H1 (cell line): ENCODE measurements at regions not wholly inside any gene's neighbourhood (a gene's known extent, or its start where the extent isn't known, plus 50 kb on each side); places are given as distances from the start of the nearest gene placed in this dataset.

ENCODE experiments used
- CTCF ChIA-PET: fragments of 300-600 bp; sonication (Branson Sonifier 250); formaldehyde crosslinking; loops from one replicate; lab custom pipeline; 2021; ENCODE audit not compliant: partially characterized antibody; lab: Charles Lee
- POLR2A ChIA-PET: fragments of 300-600 bp; sonication (Branson Sonifier 250); formaldehyde crosslinking; loops from one replicate; lab custom pipeline; 2021; ENCODE audit warnings: inconsistent platforms; ENCODE audit not compliant: partially characterized antibody; lab: Charles Lee
- DNase-seq, 2 experiments: peaks; one replicate each; pipeline versions ENCODE4 v3.0.0 to v3.0.0-alpha.2; 2010 to 2022; ENCODE audit warnings: low spot score in 2 of 2, low read depth in 1 of 2, mixed read lengths in 1 of 2
- FAIRE-seq: peaks from 2 replicates; lab custom pipeline; 2011; peaks lifted over from hg19 to GRCh38; lab: Jason Lieb, UNC
- H2AFZ ChIP-seq: 2 replicates; pipeline ENCODE4 v1.8.1; 2012; ENCODE audit warnings: low read length, inconsistent platforms
- H2AK5ac ChIP-seq: 2 replicates; pipeline ENCODE4 v1.6.1; 2013; ENCODE audit warnings: low read depth, low read length
- H2BK120ac ChIP-seq: replicated peaks from 2 replicates; pipeline ENCODE3; 2013; ENCODE audit warnings: low read depth, low read length, inconsistent platforms
- H2BK12ac ChIP-seq: 2 replicates; pipeline ENCODE4 v1.6.1; 2013; ENCODE audit warnings: low read depth, low read length
- H2BK15ac ChIP-seq: 2 replicates; pipeline ENCODE4 v1.6.1; 2013; ENCODE audit warnings: low read length
- H2BK20ac ChIP-seq: 2 replicates; pipeline ENCODE4 v1.6.1; 2013; ENCODE audit warnings: low read length
- H2BK5ac ChIP-seq: 2 replicates; pipeline ENCODE4 v1.6.1; 2013; ENCODE audit warnings: low read depth, low read length
- H3K14ac ChIP-seq: 2 replicates; pipeline ENCODE4 v1.6.1; 2013; ENCODE audit warnings: inconsistent platforms; ENCODE audit not compliant: insufficient read length
- H3K18ac ChIP-seq: 2 replicates; pipeline ENCODE4 v1.6.1; 2013; ENCODE audit warnings: low read length; ENCODE audit errors: extremely low read depth
- H3K23ac ChIP-seq: 2 replicates; pipeline ENCODE4 v1.6.1; 2013; ENCODE audit warnings: inconsistent platforms; ENCODE audit not compliant: insufficient read length
- H3K23me2 ChIP-seq: 2 replicates; pipeline ENCODE4 v1.6.1; 2013; ENCODE audit warnings: low read depth, low read length
- H3K27ac ChIP-seq: 2 replicates; pipeline ENCODE4 v1.6.1; 2011; ENCODE audit warnings: low read depth, low read length, inconsistent platforms
- H3K27me3 ChIP-seq, 4 experiments: replicated peaks in 1 of 4; 1 replicate in 1 of 4; 2 replicates in 3 of 4; pipeline versions ENCODE4 v1.6.1 to v1.8.1; 2011 to 2013; ENCODE audit warnings: low read length in 3 of 4, mild to moderate bottlenecking in 3 of 4, inconsistent platforms in 2 of 4, mixed read lengths in 2 of 4, moderate library complexity in 1 of 4; ENCODE audit not compliant: control insufficient read depth in 3 of 4, insufficient read depth in 3 of 4; ENCODE audit errors: extremely low read depth in 1 of 4
- H3K36me3 ChIP-seq, 4 experiments: 2 replicates each; pipeline versions ENCODE4 v1.6.1 to v1.8.1; 2011 to 2013; ENCODE audit warnings: mild to moderate bottlenecking in 4 of 4, low read length in 3 of 4, moderate library complexity in 2 of 4, control low read depth in 1 of 4, inconsistent platforms in 1 of 4; ENCODE audit not compliant: insufficient read depth in 4 of 4, control insufficient read depth in 2 of 4
- H3K4ac ChIP-seq: replicated peaks from 2 replicates; pipeline ENCODE3; 2013; ENCODE audit warnings: low read length, low read depth, mixed read lengths, inconsistent platforms; ENCODE audit not compliant: insufficient read length
- H3K4me1 ChIP-seq, 4 experiments: replicated peaks in 1 of 4; 1 replicate in 1 of 4; 2 replicates in 3 of 4; pipeline versions ENCODE4 v1.6.1 to v1.8.1; 2011 to 2013; ENCODE audit warnings: low read length in 3 of 4, inconsistent platforms in 2 of 4, mixed read lengths in 1 of 4; ENCODE audit not compliant: insufficient read depth in 4 of 4, control insufficient read depth in 3 of 4
- H3K4me2 ChIP-seq, 2 experiments: 2 replicates each; pipeline versions ENCODE4 v1.6.1 to v1.8.1; 2011 to 2013; ENCODE audit warnings: low read depth in 2 of 2, low read length in 2 of 2, control low read depth in 1 of 2, inconsistent platforms in 1 of 2, mild to moderate bottlenecking in 1 of 2; ENCODE audit not compliant: insufficient read depth in 1 of 2
- H3K4me3 ChIP-seq, 4 experiments: fragments of 200-600, 300-600 bp in 1 of 4; sonication (generic), shearing (Covaris generic), sonication (Bioruptor Twin) in 1 of 4; 2 replicates each; pipeline versions ENCODE4 v1.5.1 to v1.8.1; 2011 to 2016; ENCODE audit warnings: low read length in 4 of 4, low read depth in 3 of 4, control low read depth in 2 of 4, inconsistent platforms in 2 of 4, mild to moderate bottlenecking in 2 of 4, mixed read lengths in 1 of 4, moderate library complexity in 1 of 4; ENCODE audit not compliant: insufficient read depth in 2 of 4; ENCODE audit errors: extremely low read depth in 1 of 4
- H3K56ac ChIP-seq: replicated peaks from 2 replicates; pipeline ENCODE3; 2013; ENCODE audit warnings: low read depth, mild to moderate bottlenecking, mixed read lengths, low read length, inconsistent platforms; ENCODE audit not compliant: insufficient read length
- H3K79me1 ChIP-seq: 2 replicates; pipeline ENCODE4 v1.6.1; 2013; ENCODE audit warnings: low read depth, low read length, control low read depth
- H3K79me2 ChIP-seq, 2 experiments: 2 replicates each; pipeline versions ENCODE4 v1.6.1 to v1.8.1; 2012 to 2013; ENCODE audit warnings: low read length in 2 of 2, mild to moderate bottlenecking in 2 of 2, inconsistent platforms in 1 of 2; ENCODE audit not compliant: insufficient read depth in 2 of 2, control insufficient read depth in 1 of 2
- H3K9ac ChIP-seq, 4 experiments: replicated peaks in 1 of 4; 1 replicate in 1 of 4; 2 replicates in 3 of 4; pipeline versions ENCODE4 v1.6.1 to v1.8.1; 2011 to 2013; ENCODE audit warnings: low read depth in 3 of 4, low read length in 3 of 4, control low read depth in 2 of 4, mild to moderate bottlenecking in 2 of 4, moderate library complexity in 2 of 4, inconsistent platforms in 1 of 4; ENCODE audit errors: extremely low read depth in 1 of 4
- H3K9me3 ChIP-seq, 2 experiments: 2 replicates each; pipeline versions ENCODE4 v1.6.1 to v1.8.1; 2012 to 2013; ENCODE audit warnings: mild to moderate bottlenecking in 2 of 2, moderate library complexity in 2 of 2, control low read depth in 1 of 2, inconsistent platforms in 1 of 2, low read depth in 1 of 2, low read length in 1 of 2, mixed read lengths in 1 of 2; ENCODE audit not compliant: insufficient read depth in 2 of 2
- H4K20me1 ChIP-seq, 2 experiments: replicated peaks in 1 of 2; 2 replicates each; pipeline versions ENCODE3 to v1.8.1; 2011 to 2013; ENCODE audit warnings: inconsistent platforms in 2 of 2, low read length in 2 of 2, mild to moderate bottlenecking in 1 of 2; ENCODE audit not compliant: insufficient read depth in 2 of 2, control insufficient read depth in 1 of 2
- H4K5ac ChIP-seq: 2 replicates; pipeline ENCODE4 v1.6.1; 2013; ENCODE audit warnings: low read length, low read depth, mixed read lengths, inconsistent platforms; ENCODE audit not compliant: insufficient read length
- H4K8ac ChIP-seq: 2 replicates; pipeline ENCODE4 v1.8.0; 2013; ENCODE audit warnings: mild to moderate bottlenecking, moderate library complexity, low read length, inconsistent platforms; ENCODE audit not compliant: insufficient read depth; ENCODE audit errors: extremely low read depth
- H4K91ac ChIP-seq: replicated peaks from 2 replicates; pipeline ENCODE3; 2013; ENCODE audit warnings: low read length, mixed read lengths, inconsistent platforms; ENCODE audit not compliant: insufficient read length
- CBX8 ChIP-seq: fragments of 300-800, 300-1000 bp; sonication (generic); IDR thresholded peaks from 2 replicates; pipeline ENCODE4 v1.7.1; 2016; ENCODE audit warnings: low read depth, low read length, borderline replicate concordance
- CHD2 ChIP-seq: IDR thresholded peaks from 2 replicates; pipeline ENCODE4 v1.6.1; 2012; ENCODE audit warnings: low read length, improper control_type of control experiment
- HDAC2 ChIP-seq, 2 experiments: fragments of 300-600 bp in 1 of 2; sonication (generic) in 1 of 2; IDR thresholded peaks; 2 replicates each; pipeline ENCODE4 v1.6.1; 2011 to 2012; ENCODE audit warnings: low read depth in 2 of 2, low read length in 2 of 2, mild to moderate bottlenecking in 2 of 2, moderate library complexity in 2 of 2, borderline replicate concordance in 1 of 2, inconsistent platforms in 1 of 2
- JUND ChIP-seq: IDR thresholded peaks from 2 replicates; pipeline ENCODE4 v1.6.1; 2011; ENCODE audit warnings: mild to moderate bottlenecking, improper control_type of control experiment, low read length
- RAD21 ChIP-seq, 2 experiments: IDR thresholded peaks in 1 of 2; conservative IDR thresholded peaks in 1 of 2; 2 replicates each; pipeline ENCODE4 v1.6.1; 2011; ENCODE audit warnings: low read depth in 2 of 2, low read length in 2 of 2, improper control_type of control experiment in 1 of 2, inconsistent platforms in 1 of 2, mild to moderate bottlenecking in 1 of 2, moderate library complexity in 1 of 2
- SAP30 ChIP-seq: fragments of 300-600 bp; sonication (generic); IDR thresholded peaks from 2 replicates; pipeline ENCODE4 v1.7.1; 2012; ENCODE audit warnings: low read length, moderate library complexity, mild to moderate bottlenecking, inconsistent platforms; ENCODE audit not compliant: insufficient read depth, insufficient replicate concordance
- SIN3A ChIP-seq, 2 experiments: IDR thresholded peaks in 1 of 2; conservative IDR thresholded peaks in 1 of 2; 2 replicates each; pipeline ENCODE4 v1.6.1; 2011 to 2012; ENCODE audit warnings: low read length in 2 of 2, improper control_type of control experiment in 1 of 2, low read depth in 1 of 2, mild to moderate bottlenecking in 1 of 2
- WGBS, 2 experiments: shearing (Covaris generic) in 1 of 2; methylation state at CpG; one replicate each; pipeline versions ENCODE4 v1.1.6 to v1.1.7; 2013 to 2015; ENCODE audit warnings: low lambda C conversion rate in 2 of 2, mixed read lengths in 2 of 2, inconsistent platforms in 1 of 2, low coverage in 1 of 2, missing lambda C conversion rate in 1 of 2; ENCODE audit not compliant: insufficient replicate concordance in 2 of 2, insufficient coverage in 1 of 2, insufficient read length in 1 of 2; ENCODE audit errors: extremely low coverage in 1 of 2, missing lambda C conversion rate in 1 of 2; 5-methylcytosine and 5-hydroxymethylcytosine counted together
- TF ChIP-seq, protein P1 (sequence below): IDR thresholded peaks from 2 replicates; pipeline ENCODE4 v1.6.1; 2012; ENCODE audit warnings: inconsistent platforms

GRCh38 chr1:98048244-98048643, 127.4 kb upstream of the DPYD start:
- Histone ChIP-seq H2BK15ac (no peak overlapping the region), H3K23ac (no peak overlapping the region), H3K23me2 (peaks cover 14% of the 10 kb centered on the region), H3K4me1 (peaks cover 2 to 13% (median 6%) of the 10 kb centered on the region in 4 experiments), H4K8ac (no peak overlapping the region), H2BK120ac (no peak overlapping the region), H3K4ac (no peak overlapping the region), H3K4me3 (peak overlapping the region; percentile 15 to 61 (median 36); a peak in 4 of 8 replicates), H4K91ac (no peak overlapping the region), H2AK5ac (no peak overlapping the region), H2AFZ (no peak overlapping the region), H2BK12ac (no peak overlapping the region), H3K27ac (no peak overlapping the region), H3K27me3 (peaks cover 34 to 73% (median 60%) of the 10 kb centered on the region in 4 experiments), H4K20me1 (peaks cover 3 to 5% of the 10 kb centered on the region in 2 experiments), H3K79me2 (no peaks in the 10 kb centered on the region), H3K4me2 (peak overlapping the region; percentile 72 to 94), H3K56ac (no peak overlapping the region), H2BK20ac (no peak overlapping the region), H3K36me3 (no peaks in the 10 kb centered on the region), H3K18ac (no peak overlapping the region), H4K5ac (no peak overlapping the region), H3K9ac (no peak overlapping the region), H3K79me1 (no peaks in the 10 kb centered on the region), H2BK5ac (no peak overlapping the region), H3K9me3 (no peaks in the 10 kb centered on the region), H3K14ac (no peak overlapping the region)
- POLR2A ChIA-PET, result no interaction called here
- FAIRE-seq, result peak; percentile 50
- peak; percentile 56 to 87 for DNase-seq
- WGBS, 2 experiments, result 3% methylated on average over 9 of the region's 15 CpGs; no CpG with 5 or more reads in 1 of the 2 experiments
- CTCF ChIA-PET, result interaction anchor here (0.6 to 2.5 kb wide), 4 partner anchors 92 to 913 kb away, joined by 3 to 9 read pairs (median 4); no protein-coding TSS in a partner anchor
- TF ChIP-seq CBX8 (no peak), SIN3A (conservative IDR thresholded peaks at IDR 0.05 in 1 of 2, IDR thresholded peaks at IDR 0.05 in 1 of 2; ENCODE audit: low read depth in 1 of 2, low read length in 2 of 2) (peak; percentile 98), SAP30 (peak; percentile 94), JUND (no peak), HDAC2 (IDR thresholded peaks at IDR 0.05; ENCODE audit: borderline replicate concordance in 1 of 2, low read depth in 2 of 2, low read length in 2 of 2) (peak; percentile 48 to 74; a peak in 2 of 4 replicates), CHD2 (peak; percentile 86), RAD21 (IDR thresholded peaks at IDR 0.05 in 1 of 2, conservative IDR thresholded peaks at IDR 0.05 in 1 of 2; ENCODE audit: low read depth in 2 of 2, low read length in 2 of 2) (peak; percentile 14 to 23; a peak in 2 of 4 replicates)
- TF ChIP-seq, protein P1, sequence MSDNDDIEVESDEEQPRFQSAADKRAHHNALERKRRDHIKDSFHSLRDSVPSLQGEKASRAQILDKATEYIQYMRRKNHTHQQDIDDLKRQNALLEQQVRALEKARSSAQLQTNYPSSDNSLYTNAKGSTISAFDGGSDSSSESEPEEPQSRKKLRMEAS, result peak; percentile 80; the same call in 1 of the 2 replicates
